DMS153 (cell line): ENCODE measurements at regions not wholly inside any gene's neighbourhood (a gene's known extent, or its start where the extent isn't known, plus 50 kb on each side); places are given as distances from the start of the nearest gene placed in this dataset.
"Not testable (repeated sequence)": the region's sequence is repeated elsewhere in the genome, so short reads cannot be mapped to it uniquely, and the experiment has no call there.

ENCODE experiments used
- DNase-seq: peaks from one replicate; lab custom pipeline; 2025; lab: John Stamatoyannopoulos, UW

- DNase-seq: no peak
Observed at GRCh38 chr11:112651386-112651785, 309.8 kb upstream of the NCAM1 start.

GRCh38 chr11:112652786-112653390 lies 308.3 kb upstream of the NCAM1 start:
- no peak for DNase-seq

DNA sequence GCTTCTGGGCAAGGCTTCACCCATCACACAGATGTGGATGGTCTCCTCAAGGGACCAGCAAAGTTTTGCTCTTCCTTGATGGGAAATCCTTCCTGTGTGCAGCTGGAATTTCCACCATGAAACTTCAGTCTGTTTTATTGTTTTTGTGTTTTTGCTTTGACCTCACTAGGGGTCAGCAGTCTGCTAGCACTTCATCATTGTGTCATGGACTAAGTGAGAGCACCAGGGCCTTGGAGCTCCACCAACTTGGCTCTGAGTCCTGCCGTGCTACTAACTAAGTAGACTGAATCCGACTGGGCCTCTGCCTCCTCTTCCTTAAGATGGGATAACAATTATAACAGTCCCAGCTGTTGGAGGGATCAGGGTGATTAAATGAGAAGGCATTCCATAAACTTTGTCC lies 305.8 kb upstream of the NCAM1 start:
- DNase-seq: no peak

DNA sequence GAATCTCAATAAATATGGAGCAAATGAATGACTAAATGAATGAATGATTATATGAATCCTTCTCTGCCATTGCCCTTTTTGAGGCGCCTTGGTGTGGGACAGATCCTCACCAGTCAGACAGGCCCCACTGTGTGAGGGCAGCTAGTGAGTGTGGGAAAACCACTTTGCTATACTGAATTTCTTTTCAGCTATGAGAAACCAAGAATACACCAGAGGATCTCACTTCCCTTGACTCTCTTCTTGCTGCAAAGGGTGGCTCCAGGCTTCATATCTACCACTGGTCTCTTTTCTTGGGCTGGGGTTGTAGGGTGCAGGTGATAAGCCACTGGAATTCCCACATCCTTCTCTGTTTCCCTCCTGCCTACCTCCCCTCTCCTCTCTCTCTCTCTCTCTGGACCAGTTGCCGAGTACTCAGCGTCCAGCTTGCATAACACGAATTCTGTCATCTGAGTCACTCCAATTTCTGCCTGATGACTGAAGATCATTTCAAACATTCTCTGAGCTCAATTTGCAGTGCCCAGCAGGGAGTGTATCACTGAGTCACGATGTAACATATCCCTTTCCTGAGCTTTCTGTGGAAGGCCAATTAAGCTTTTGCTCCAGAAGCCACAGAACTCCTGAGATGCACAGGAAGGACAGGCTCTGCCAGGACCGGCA lies 304.3 kb upstream of the NCAM1 start:
- no peak for DNase-seq

DNA sequence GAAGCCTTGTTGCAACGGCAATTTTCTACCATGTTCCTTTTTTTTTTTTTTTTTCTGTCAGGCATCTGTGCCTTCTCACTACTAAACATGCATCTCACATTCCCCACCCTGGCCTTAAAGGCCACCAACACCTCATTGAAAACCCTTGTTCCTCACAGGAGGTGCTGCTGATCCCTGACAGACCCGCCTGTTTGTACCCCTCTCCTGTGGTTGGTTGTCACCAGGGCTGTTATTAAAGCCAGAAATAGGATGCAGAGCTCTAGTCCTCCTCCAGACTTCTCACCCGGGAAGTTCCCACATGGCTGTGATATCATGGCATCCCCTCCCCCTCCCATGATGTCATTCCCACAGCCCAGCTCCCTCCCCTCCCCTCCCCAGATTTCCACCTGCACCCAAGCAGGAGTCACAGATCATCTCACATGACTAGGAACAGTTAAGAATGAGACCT lies 302.8 kb upstream of the NCAM1 start:
- DNase-seq: no peak

DNA sequence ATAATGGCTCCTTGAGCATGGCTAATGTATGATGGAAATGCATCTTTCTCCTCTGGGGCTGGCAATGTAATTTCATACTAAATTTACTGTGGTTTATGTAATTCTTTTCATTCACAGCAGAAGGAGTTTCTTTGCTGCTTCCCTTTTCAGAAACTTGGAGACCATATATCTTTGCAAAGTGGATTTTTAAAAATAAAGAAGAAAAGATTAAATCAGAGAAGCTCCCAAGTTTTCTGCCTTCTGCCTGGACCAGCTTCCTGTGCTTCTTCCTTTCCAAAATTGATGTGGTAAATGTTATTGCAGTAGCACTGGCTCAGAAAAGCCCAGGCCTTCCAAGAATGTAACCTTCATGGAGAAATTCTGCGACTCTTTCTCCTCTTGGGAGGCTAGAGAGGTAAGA lies 300.1 kb upstream of the NCAM1 start:
- no peak for DNase-seq

- no peak for DNase-seq
Observed at GRCh38 chr11:112661571-112661970, 299.6 kb upstream of the NCAM1 start.

DNA sequence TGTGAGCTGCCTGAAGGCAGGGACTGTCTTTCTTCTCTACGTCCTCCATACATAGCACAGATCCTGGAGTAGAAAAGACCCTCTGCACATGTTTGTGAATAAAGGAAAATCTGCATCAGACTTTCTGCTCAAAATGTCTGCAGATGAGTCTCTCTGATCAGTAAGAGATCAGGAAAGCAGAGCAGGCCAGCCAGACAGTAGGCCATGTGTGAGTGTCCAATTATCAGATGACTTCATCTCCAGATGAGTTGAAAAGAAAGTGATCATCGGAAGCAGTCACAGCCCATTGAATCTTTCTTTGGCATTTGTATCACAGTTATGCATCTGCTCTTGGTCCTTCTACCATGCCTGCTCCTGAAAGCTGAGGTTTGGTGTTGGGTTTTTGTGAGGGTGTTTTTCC lies 298.7 kb upstream of the NCAM1 start:
- no peak for DNase-seq

DNA sequence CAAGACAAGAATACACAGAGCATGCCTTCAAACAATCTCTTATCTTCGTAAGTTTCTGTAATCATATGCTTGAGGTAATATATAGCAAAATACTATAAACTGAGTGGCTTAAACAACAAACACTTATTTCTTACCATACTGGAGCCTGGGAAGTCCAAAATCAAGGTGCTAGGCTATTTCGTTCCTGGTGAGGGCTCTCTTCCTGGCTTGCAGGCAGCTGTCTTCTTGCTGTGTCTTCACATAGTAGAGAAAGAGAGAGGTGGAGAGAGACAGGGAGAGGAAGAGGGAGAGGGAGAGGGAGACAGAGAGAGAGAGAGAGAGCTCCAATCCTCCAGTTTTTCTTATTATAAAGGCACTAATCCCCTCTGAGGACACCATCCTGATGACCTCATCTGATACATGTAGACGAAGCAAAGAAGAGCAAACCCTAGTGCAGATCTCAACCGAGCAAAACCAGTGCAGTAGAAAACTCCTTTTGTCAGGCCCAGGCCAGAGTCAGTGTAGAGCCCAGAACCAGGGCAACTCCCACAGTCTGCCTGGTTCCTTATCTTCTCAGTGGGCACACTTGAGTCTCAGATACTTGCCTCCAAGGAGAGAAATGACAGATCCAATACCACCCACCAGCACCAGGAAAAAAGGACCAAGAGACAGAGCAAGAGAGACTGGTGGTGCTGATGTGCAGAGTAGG lies 297.1 kb upstream of the NCAM1 start:
- no peak for DNase-seq

- no peak for DNase-seq
Observed at GRCh38 chr11:112665291-112665690, 295.9 kb upstream of the NCAM1 start.

DNA sequence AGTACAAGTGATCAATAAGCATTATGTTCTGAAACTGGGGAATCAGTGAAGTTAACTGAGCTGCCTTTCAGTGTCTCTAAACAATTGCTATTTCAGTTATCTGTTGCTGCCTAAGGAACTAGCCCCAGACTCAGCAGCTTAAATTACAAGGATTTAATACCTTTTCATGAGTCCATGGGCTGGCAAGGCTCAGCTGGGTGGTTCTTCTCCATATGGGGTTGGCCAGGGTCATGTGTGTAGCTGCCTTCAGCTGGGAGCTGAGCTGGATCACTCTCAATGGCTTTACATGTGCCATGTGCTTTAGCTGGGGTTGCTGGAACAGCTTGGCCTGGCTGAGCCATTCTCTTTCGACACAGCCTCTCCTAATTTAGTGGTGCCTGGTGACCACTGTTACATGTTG lies 295.0 kb upstream of the NCAM1 start:
- DNase-seq: no peak

DNA sequence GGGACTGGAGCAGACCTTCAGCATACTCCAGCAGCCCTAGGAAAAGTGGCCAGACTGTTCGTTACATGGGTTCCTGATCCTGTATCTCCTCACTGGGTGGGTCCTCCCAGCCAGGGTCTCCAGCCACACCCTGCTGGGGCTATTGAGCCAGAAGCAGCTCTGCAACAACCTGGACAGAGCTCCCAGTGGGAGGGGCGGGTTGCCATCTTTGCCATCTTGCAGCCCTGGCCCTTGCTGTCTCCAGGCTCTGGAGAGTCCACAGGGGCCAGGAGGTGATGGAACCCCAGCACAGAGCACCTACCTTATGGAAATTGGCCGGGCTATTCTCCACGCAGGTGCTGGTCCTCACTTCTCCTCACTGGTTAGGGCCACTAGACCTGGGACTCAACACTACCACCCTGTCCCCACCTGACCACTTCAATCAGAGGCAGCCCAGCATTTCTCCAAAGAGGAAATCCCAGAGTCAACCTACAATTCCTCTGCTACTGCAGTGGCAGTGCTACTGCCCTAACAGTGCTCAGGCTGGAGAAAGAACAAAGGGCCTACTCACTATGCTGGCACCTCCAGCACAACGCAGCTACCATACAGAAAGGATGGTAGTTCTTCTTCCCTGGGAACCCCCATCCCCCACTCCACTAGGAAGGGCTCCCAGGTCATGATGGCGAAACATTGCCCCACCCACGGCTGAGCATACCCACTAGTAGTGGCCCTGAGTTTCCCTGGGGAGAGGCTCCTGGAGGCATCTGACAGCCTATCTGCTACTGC lies 290.2 kb upstream of the NCAM1 start:
- no peak for DNase-seq

- not testable (repeated sequence) for DNase-seq
Observed at GRCh38 chr11:112673401-112673800, 287.8 kb upstream of the NCAM1 start.

DNA sequence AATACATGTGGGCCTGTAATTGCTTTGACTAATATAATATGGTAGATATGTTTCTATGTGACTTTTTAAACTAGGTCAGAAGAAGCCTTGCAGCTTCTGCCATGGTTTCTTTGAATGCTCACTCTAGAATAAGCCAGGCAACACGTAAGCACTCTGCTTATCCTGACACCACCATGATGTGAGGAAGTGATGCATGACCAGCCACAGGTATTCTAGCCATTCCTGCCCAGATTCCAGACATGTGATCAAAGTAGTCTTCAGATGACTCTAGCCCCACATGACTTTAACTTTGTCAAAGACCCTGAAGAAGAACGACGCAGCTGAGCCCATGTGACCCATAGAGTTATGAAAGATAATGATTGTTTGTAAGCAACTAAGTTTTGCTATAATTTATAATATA lies 276.1 kb upstream of the NCAM1 start:
- DNase-seq: no peak

GRCh38 chr11:112689851-112690250 lies 271.4 kb upstream of the NCAM1 start:
- no peak for DNase-seq

DNA sequence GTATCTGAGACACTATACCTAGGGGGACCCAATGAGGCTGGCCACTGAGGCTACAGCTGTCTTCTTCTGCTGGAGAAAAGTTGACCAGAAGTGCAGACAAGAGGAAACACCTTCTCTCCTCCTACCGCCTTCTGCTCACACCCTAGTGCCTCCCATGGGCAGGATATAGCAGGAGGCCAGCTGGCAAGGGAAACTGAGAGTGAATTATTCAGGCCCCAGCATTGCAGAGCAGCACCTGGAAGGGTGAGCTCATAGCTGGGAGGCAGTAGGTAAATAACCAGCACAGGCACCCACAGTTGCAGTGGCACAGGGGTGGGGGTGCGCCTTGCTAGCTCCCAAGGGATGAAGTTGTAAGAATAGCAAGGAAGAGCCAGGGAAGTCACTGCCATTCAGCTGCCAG lies 267.4 kb upstream of the NCAM1 start:
- DNase-seq: peak; percentile 1

DNA sequence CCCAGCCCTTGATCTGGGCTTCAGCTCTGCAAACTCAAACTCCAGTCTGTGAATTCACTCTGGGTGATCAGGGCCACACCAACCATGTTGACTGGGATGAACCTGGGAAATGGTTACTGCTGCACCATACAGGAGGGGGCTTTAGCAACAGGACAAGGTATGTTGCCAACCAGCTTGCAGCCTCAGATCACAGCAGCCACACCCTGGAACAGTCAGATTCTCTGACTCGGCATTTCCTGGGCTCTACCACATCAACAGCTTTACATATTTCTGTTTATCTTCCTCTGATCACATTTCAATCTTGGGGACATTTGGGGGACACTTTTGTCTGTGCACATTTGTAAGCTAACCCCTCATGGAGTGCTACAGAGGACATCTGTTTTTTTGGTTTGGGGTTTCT lies 267.0 kb upstream of the NCAM1 start:
- DNase-seq: peak; percentile 30

DNA sequence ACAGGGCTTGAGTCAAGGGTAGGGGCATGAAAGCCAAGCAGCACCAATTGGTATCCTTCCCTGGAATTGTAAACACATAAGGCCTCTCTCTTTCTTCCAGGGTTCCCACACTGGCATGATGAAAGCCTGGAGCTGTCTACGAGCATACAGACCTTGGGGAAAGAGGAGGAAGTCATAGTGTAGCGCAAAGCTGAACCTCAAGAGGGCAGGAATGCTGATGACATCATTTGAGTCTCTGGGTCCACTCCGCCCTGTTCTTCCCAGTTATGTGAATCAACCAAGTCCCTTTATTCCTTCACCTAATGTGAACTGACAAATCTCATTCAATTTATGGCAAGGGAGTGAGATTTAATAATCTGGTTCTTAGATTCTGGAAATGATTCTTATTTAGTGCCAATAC lies 266.4 kb upstream of the NCAM1 start:
- peak; percentile 12 for DNase-seq

DNA sequence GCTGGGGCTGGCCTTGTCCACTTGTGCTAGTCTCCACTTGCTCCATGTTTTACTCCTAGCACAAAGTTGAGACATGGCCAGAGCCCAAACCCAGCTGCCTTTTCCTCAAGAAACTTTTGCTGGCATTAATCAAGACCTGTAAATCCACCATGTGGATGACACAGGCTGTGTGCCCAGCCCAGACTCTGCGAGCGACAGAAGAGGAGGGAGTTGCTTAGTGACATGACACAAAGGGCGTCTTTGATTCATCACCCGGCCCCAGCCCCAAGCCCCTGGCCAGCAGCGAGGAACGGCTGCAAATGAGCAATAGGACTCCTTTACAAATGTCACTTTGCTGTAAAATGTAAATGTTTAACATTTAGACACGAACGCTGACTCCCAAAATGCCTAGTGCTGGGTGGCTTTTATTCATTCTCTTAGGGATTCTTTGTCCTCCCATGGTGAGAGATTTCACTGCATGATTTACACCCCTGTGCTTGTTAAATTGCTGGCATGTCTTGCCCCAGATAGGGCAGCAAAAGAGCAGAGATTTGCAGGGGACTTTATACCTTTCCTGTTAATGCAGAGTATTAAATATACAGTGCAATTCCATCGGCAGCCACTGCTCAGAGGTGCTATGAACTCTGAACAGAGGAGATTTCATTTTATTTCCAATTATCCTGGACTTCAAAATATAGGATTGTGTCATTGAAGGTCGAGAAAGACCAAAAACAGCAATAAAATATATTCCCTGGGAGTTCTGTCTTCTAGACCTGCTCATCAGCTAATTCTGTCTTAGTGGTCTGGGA lies 263.6 kb upstream of the NCAM1 start:
- DNase-seq: no peak

DNA sequence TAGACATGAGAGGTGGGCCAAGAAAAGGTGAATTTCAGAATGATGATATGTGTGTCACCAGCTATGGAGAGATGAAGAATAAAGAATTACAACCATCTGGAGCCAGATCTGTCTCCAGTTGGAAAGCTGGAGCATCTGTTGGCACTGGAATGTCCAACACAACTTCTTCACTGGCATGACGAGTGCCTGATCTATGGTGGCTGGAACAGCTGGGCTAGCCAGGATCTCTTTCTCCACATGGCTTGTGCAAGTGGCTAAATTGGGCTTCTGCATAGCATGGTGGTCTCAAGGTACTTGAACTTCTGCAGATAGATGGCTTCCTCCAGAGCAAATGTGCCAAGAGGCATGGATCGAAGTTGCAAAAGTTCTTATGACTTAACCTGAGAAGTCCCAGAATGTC lies 256.1 kb upstream of the NCAM1 start:
- DNase-seq: no peak

- no peak for DNase-seq
Observed at GRCh38 chr11:112706863-112707262, 254.4 kb upstream of the NCAM1 start.

DNA sequence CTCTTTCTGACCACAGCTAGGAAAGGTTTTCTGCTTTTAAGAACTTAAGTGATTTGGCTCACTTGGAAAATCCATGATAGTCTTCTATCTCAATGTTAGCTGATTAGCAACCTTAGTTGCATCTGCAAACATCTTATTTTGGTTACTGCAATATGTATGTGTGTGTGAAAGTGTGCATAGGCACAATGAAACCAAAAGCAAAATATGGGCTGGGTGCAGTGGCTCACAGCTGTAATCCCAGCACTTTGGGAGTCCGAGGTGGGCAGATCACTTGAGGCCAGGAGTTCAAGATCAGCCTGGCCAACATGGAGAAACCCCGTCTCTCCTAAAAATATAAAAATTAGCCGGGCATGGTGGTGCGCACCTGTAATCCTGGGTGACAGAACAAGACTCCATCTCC lies 246.9 kb upstream of the NCAM1 start:
- DNase-seq: not testable (repeated sequence)
